Transverse colon (tissue), 4 donors: ENCODE measurements at regions not wholly inside any gene's neighbourhood (a gene's known extent, or its start where the extent isn't known, plus 50 kb on each side); places are given as distances from the start of the nearest gene placed in this dataset.

ENCODE experiments used
- DNase-seq: peaks from one replicate; pipeline ENCODE4 v3.0.0-alpha.2; 2019
- H3K27ac ChIP-seq, 4 donors: fragments of 200-600 bp; sonication (generic); 2 replicates each; pipeline ENCODE4 v1.5.1; 2016 to 2018; ENCODE audit warnings: inconsistent platforms in 4 of 4
- H3K27me3 ChIP-seq: fragments of 200-600 bp; sonication (generic); 2 replicates; pipeline ENCODE4 v1.5.1; 2017; ENCODE audit warnings: inconsistent platforms
- H3K36me3 ChIP-seq, 4 donors: fragments of 200-600 bp; sonication (generic); 2 replicates each; pipeline ENCODE4 v1.5.1; 2017 to 2019; ENCODE audit warnings: inconsistent platforms in 4 of 4
- H3K4me1 ChIP-seq, 4 donors: fragments of 200-600 bp; sonication (generic); 2 replicates each; pipeline ENCODE4 v1.5.1; 2017 to 2020; ENCODE audit warnings: inconsistent platforms in 4 of 4
- H3K4me3 ChIP-seq, 4 donors: fragments of 200-600 bp; sonication (generic); 1 replicate in 1 of 4; 2 replicates in 3 of 4; pipeline versions ENCODE4 v1.5.1 to v1.6.1; 2017 to 2019; ENCODE audit warnings: inconsistent platforms in 4 of 4
- H3K9me3 ChIP-seq, 2 donors: fragments of 200-600 bp; sonication (generic); 2 replicates each; pipeline ENCODE4 v1.5.1; 2017 to 2019; ENCODE audit warnings: inconsistent platforms in 2 of 2
- EP300 ChIP-seq: sonication (generic); formaldehyde crosslinking; IDR thresholded peaks from one replicate; pipeline ENCODE4 v1.6.1; 2017; ENCODE audit warnings: antibody characterized with exemption, low read depth
- POLR2A ChIP-seq: fragments of 450-650 bp; IDR thresholded peaks from one replicate; pipeline ENCODE4 v1.6.1; 2016; ENCODE audit warnings: antibody characterized with exemption, mild to moderate bottlenecking, moderate library complexity
- POLR2AphosphoS5 ChIP-seq, 3 donors: sonication (generic); formaldehyde crosslinking; IDR thresholded peaks; one replicate each; pipeline ENCODE4 v1.6.1; 2016; ENCODE audit warnings: antibody characterized with exemption in 3 of 3
- WGBS, 2 donors: methylation state at CpG; one replicate each; pipeline ENCODE4 v1.1.5; 2018; ENCODE audit warnings: low coverage in 1 of 2; 5-methylcytosine and 5-hydroxymethylcytosine counted together
- in situ Hi-C, 4 donors: fragments of 200-750 bp; cut with MboI; loops; one replicate each; pipeline versions ENCODE4 v1.15.0 to v1.15.1; 2017; ENCODE audit warnings: low sequenced_read_pairs in 3 of 4, low pct_ligation_motif_present in 1 of 4, low pct_unique_long_range_greater_than_20kb in 1 of 4
- intact Hi-C: fragments of 100-400 bp; cut with DNase I; formaldehyde crosslinking; loops from one replicate; pipeline ENCODE4 v1.15.1; 2023; ENCODE audit warnings: low total_unique reads
- TF ChIP-seq, protein P1 (sequence below), 5 experiments: fragments of 200-600 bp in 3 of 5; fragments of 450-650 bp in 2 of 5; sonication (generic) in 3 of 5; IDR thresholded peaks; 1 replicate in 2 of 5; 2 replicates in 3 of 5; pipeline ENCODE4 v1.5.1; 2016 to 2017; ENCODE audit warnings: antibody characterized with exemption in 5 of 5, inconsistent platforms in 3 of 5, mild to moderate bottlenecking in 2 of 5, moderate library complexity in 1 of 5

DNA sequence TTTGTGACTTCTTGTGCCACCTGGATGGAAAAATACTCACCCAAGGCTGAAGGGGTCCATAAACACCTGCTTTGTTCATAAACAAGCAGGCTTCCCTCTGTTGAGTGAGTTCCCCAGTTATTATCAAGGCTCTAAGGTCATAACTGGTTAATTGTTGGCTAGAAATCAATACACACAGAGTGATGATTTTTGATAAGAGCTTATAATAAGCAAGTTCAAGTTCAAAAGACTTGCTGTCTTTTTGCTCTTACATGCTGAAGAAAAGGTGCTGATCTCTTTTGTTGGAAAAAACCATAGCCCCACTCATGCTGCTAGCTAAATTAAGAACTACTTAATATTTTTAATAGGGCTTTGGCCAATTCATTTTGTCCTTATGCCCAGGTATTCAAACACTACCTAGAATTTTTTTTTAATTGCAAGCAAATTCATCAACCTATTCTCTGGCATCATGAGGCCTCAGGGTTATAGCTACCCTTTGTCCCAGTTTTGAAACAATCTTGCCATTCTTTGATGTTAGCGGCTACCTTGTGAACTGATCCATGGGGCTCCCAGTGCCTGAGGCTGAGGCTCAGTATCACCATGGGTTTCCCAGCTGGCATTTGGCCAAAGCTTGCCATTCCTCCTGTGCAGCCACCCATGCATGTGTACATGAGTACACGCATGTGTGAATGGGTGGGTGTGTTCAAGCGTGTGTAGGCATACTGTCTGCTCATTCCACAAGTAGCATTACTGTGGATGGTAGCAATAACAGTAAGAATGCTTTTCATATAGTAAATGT lies 127.6 kb upstream of the LPP start:
- in situ Hi-C loops (loop anchor here in 2 of 4 donors (25.0 kb wide), 2 partner anchors 264 to 936 kb away; no protein-coding TSS in a partner anchor), intact Hi-C loops (no loop called here)
- 50% methylated on average over 3 of the region's 3 CpGs; no CpG with 5 or more reads in 1 of the 2 donors for WGBS, 2 donors

GRCh38 chr3:188031121-188031520 lies 122.8 kb upstream of the LPP start:
- in situ Hi-C loops, result loop anchor here in 2 of 4 donors (25.0 kb wide), 2 partner anchors 269 to 931 kb away; no protein-coding TSS in a partner anchor
- H3K36me3 ChIP-seq, result no peaks in the 10 kb centered on the region
- no peak overlapping the region for H3K4me3 ChIP-seq
- H3K27me3 ChIP-seq, result no peaks in the 10 kb centered on the region
- intact Hi-C loops, result no loop called here
- TF ChIP-seq POLR2AphosphoS5 (IDR thresholded peaks at IDR 0.05) (no peak), POLR2A (no peak), EP300 (no peak)
- TF ChIP-seq, protein P1, sequence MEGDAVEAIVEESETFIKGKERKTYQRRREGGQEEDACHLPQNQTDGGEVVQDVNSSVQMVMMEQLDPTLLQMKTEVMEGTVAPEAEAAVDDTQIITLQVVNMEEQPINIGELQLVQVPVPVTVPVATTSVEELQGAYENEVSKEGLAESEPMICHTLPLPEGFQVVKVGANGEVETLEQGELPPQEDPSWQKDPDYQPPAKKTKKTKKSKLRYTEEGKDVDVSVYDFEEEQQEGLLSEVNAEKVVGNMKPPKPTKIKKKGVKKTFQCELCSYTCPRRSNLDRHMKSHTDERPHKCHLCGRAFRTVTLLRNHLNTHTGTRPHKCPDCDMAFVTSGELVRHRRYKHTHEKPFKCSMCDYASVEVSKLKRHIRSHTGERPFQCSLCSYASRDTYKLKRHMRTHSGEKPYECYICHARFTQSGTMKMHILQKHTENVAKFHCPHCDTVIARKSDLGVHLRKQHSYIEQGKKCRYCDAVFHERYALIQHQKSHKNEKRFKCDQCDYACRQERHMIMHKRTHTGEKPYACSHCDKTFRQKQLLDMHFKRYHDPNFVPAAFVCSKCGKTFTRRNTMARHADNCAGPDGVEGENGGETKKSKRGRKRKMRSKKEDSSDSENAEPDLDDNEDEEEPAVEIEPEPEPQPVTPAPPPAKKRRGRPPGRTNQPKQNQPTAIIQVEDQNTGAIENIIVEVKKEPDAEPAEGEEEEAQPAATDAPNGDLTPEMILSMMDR (IDR thresholded peaks at IDR 0.05), result no peak
- H3K27ac ChIP-seq, result no peak overlapping the region
- no peak for DNase-seq
- no peaks in the 10 kb centered on the region for H3K9me3 ChIP-seq
- H3K4me1 ChIP-seq, result peaks cover 0 to 2% (median 0%) of the 10 kb centered on the region in 4 donors
- WGBS, 2 donors, result 71 to 81% methylated on average over 2 of the region's 2 CpGs

More for the DNA sequence above, 127.6 kb upstream of the LPP start:
- Histone ChIP-seq H3K4me3 (no peak overlapping the region), H3K36me3 (no peaks in the 10 kb centered on the region), H3K27ac (no peak overlapping the region), H3K9me3 (no peaks in the 10 kb centered on the region), H3K4me1 (peaks cover 0 to 3% (median 0%) of the 10 kb centered on the region in 4 donors), H3K27me3 (no peaks in the 10 kb centered on the region)
- DNase-seq, result no peak
- TF ChIP-seq POLR2AphosphoS5 (IDR thresholded peaks at IDR 0.05) (no peak), EP300 (no peak), POLR2A (no peak)
- TF ChIP-seq, protein P1 (IDR thresholded peaks at IDR 0.05), result no peak

GRCh38 chr3:188034989-188035388 lies 119.0 kb upstream of the LPP start:
- TF ChIP-seq POLR2AphosphoS5 (IDR thresholded peaks at IDR 0.05) (no peak), POLR2A (no peak), EP300 (no peak)
- TF ChIP-seq, protein P1 (IDR thresholded peaks at IDR 0.05), result no peak
- no peak overlapping the region for H3K4me3 ChIP-seq
- DNase-seq, result no peak
- 80 to 89% methylated on average over 3 of the region's 3 CpGs for WGBS, 2 donors
- H3K27me3 ChIP-seq, result no peaks in the 10 kb centered on the region
- in situ Hi-C loops (loop anchor here in 2 of 4 donors (25.0 kb wide), 2 partner anchors 273 to 927 kb away; no protein-coding TSS in a partner anchor), intact Hi-C loops (loop anchor here (5.0 kb wide), 1 partner anchor 642 kb away; no protein-coding TSS in a partner anchor)
- peaks cover 0 to 16% (median 14%) of the 10 kb centered on the region in 4 donors for H3K4me1 ChIP-seq
- H3K36me3 ChIP-seq, result no peaks in the 10 kb centered on the region
- no peaks in the 10 kb centered on the region for H3K9me3 ChIP-seq
- H3K27ac ChIP-seq, result no peak overlapping the region

- Histone ChIP-seq H3K36me3 (no peaks in the 10 kb centered on the region), H3K9me3 (no peaks in the 10 kb centered on the region), H3K4me1 (peaks cover 0 to 16% (median 14%) of the 10 kb centered on the region in 4 donors), H3K27ac (peak overlapping the region in 1 of 4 donors; percentile 1), H3K27me3 (no peaks in the 10 kb centered on the region), H3K4me3 (no peak overlapping the region)
- TF ChIP-seq POLR2A (no peak), POLR2AphosphoS5 (IDR thresholded peaks at IDR 0.05) (no peak), EP300 (no peak)
- TF ChIP-seq, protein P1 (IDR thresholded peaks at IDR 0.05), result no peak
- DNase-seq, result no peak
- intact Hi-C loops (loop anchor here (5.0 kb wide), 1 partner anchor 641 kb away; no protein-coding TSS in a partner anchor), in situ Hi-C loops (loop anchor here in 2 of 4 donors (25.0 kb wide), 2 partner anchors 274 to 926 kb away; no protein-coding TSS in a partner anchor)
- WGBS, 2 donors, result 63% methylated on average over 3 of the region's 3 CpGs; no CpG with 5 or more reads in 1 of the 2 donors
Observed at GRCh38 chr3:188036375-188037194, 117.4 kb upstream of the LPP start.
